IMR-90 (cell line): ENCODE measurements at regions not wholly inside any gene's neighbourhood (a gene's known extent, or its start where the extent isn't known, plus 50 kb on each side); places are given as distances from the start of the nearest gene placed in this dataset.

Experiments
- ATAC-seq: fragments of 200-7000 bp; cut with Tn5 transposase; 2 replicates; pipeline ENCODE4 v1.9.1; 2020; ENCODE audit warnings: low read depth, mild to moderate bottlenecking, moderate library complexity
- BruUV-seq: library from RNA; stranded (reverse); fragments of 400-500 nt; replicated peaks from 2 replicates; lab custom pipeline; 2021; lab: Mats Ljungman, UMichigan
- CTCF ChIA-PET: fragments of 300-600 bp; formaldehyde crosslinking; extraction: SDS; loops from one replicate; lab custom pipeline; 2021; ENCODE audit warnings: antibody characterized with exemption; lab: Yijun Ruan, JAX
- POLR2A ChIA-PET: fragments of 300-600 bp; sonication (Branson Sonifier 250); formaldehyde crosslinking; loops from one replicate; lab custom pipeline; 2022; ENCODE audit warnings: antibody characterized with exemption; ENCODE audit not compliant: unreplicated experiment; lab: Charles Lee
- DNase-seq: peaks from one replicate; pipeline ENCODE4 v3.0.0; 2013
- H2AFZ ChIP-seq: replicated peaks from 2 replicates; pipeline ENCODE3; 2013; ENCODE audit warnings: low read length, mild to moderate bottlenecking; ENCODE audit not compliant: poor library complexity
- H2AK5ac ChIP-seq: 2 replicates; pipeline ENCODE4 v1.6.1; 2013; ENCODE audit warnings: low read depth, low read length, inconsistent platforms
- H2AK9ac ChIP-seq: replicated peaks from 2 replicates; pipeline ENCODE3; 2013; ENCODE audit warnings: mild to moderate bottlenecking, low read depth, low read length, moderate library complexity; ENCODE audit not compliant: poor library complexity
- H2BK120ac ChIP-seq: 2 replicates; pipeline ENCODE4 v1.6.1; 2013; ENCODE audit warnings: low read depth, low read length, inconsistent platforms
- H2BK15ac ChIP-seq: 3 replicates; pipeline ENCODE4 v1.6.1; 2013; ENCODE audit warnings: low read depth, low read length, inconsistent platforms
- H2BK20ac ChIP-seq: 2 replicates; pipeline ENCODE4 v1.6.1; 2013; ENCODE audit warnings: low read depth, mild to moderate bottlenecking, inconsistent platforms, low read length, moderate library complexity
- H2BK5ac ChIP-seq: 2 replicates; pipeline ENCODE4 v1.6.1; 2013; ENCODE audit warnings: mild to moderate bottlenecking, low read depth, low read length, inconsistent platforms; ENCODE audit not compliant: poor library complexity, severe bottlenecking
- H3K14ac ChIP-seq: replicated peaks from 2 replicates; pipeline ENCODE4 v1.6.1; 2013; ENCODE audit warnings: low read depth, low read length, inconsistent platforms
- H3K18ac ChIP-seq: 2 replicates; pipeline ENCODE4 v1.6.1; 2013; ENCODE audit warnings: low read depth, low read length, control low read depth
- H3K23ac ChIP-seq: 2 replicates; pipeline ENCODE4 v1.6.1; 2013; ENCODE audit warnings: low read depth, low read length, inconsistent platforms
- H3K27ac ChIP-seq: 2 replicates; pipeline ENCODE4 v1.5.1; 2013; ENCODE audit warnings: mild to moderate bottlenecking, control low read depth, low read length; ENCODE audit not compliant: insufficient read depth
- H3K27me3 ChIP-seq: 2 replicates; pipeline ENCODE4 v1.6.1; 2013; ENCODE audit warnings: low read length; ENCODE audit not compliant: control insufficient read depth, insufficient read depth
- H3K36me3 ChIP-seq: 2 replicates; pipeline ENCODE4 v1.6.1; 2013; ENCODE audit warnings: low read length, mixed read lengths; ENCODE audit not compliant: control insufficient read depth, insufficient read depth
- H3K4ac ChIP-seq: 2 replicates; pipeline ENCODE4 v1.6.1; 2013; ENCODE audit warnings: low read depth, low read length, inconsistent platforms
- H3K4me1 ChIP-seq: 2 replicates; pipeline ENCODE4 v1.6.1; 2013; ENCODE audit warnings: low read length, mixed read lengths; ENCODE audit not compliant: control insufficient read depth, insufficient read depth
- H3K4me2 ChIP-seq: 2 replicates; pipeline ENCODE4 v1.6.1; 2013; ENCODE audit warnings: low read depth, mild to moderate bottlenecking, control low read depth, low read length, moderate library complexity
- H3K4me3 ChIP-seq: 2 replicates; pipeline ENCODE4 v1.5.1; 2013; ENCODE audit warnings: low read depth, mild to moderate bottlenecking, control low read depth, low read length, moderate library complexity; ENCODE audit not compliant: insufficient read depth
- H3K56ac ChIP-seq: 2 replicates; pipeline ENCODE4 v1.6.1; 2013; ENCODE audit warnings: low read length, inconsistent platforms; ENCODE audit not compliant: insufficient read depth; ENCODE audit errors: extremely low read depth
- H3K79me1 ChIP-seq, 2 experiments: 2 replicates each; pipeline ENCODE4 v1.6.1; 2013; ENCODE audit warnings: low read length in 2 of 2, inconsistent platforms in 1 of 2, low read depth in 1 of 2
- H3K9ac ChIP-seq: 2 replicates; pipeline ENCODE4 v1.6.1; 2013; ENCODE audit warnings: low read depth, low read length, control low read depth
- H3K9me1 ChIP-seq: 2 replicates; pipeline ENCODE4 v1.6.1; 2013; ENCODE audit warnings: low read length, inconsistent platforms; ENCODE audit not compliant: insufficient read depth
- H3K9me3 ChIP-seq: 2 replicates; pipeline ENCODE4 v1.6.1; 2013; ENCODE audit warnings: low read length; ENCODE audit not compliant: control insufficient read depth, insufficient read depth
- H4K20me1 ChIP-seq: 2 replicates; pipeline ENCODE4 v1.6.1; 2013; ENCODE audit warnings: low read length, inconsistent platforms; ENCODE audit not compliant: insufficient read depth
- H4K5ac ChIP-seq: 2 replicates; pipeline ENCODE4 v1.6.1; 2013; ENCODE audit warnings: mild to moderate bottlenecking, low read depth, low read length, control low read depth
- H4K8ac ChIP-seq, 2 experiments: 2 replicates each; pipeline ENCODE4 v1.6.1; 2013; ENCODE audit warnings: low read depth in 2 of 2, low read length in 2 of 2, control low read depth in 1 of 2, inconsistent platforms in 1 of 2
- H4K91ac ChIP-seq: 2 replicates; pipeline ENCODE4 v1.6.1; 2013; ENCODE audit warnings: low read depth, low read length, inconsistent platforms; ENCODE audit not compliant: insufficient read depth
- BHLHE40 ChIP-seq: fragments of 150-350 bp; IDR thresholded peaks from 2 replicates; pipeline ENCODE4 v1.6.1; 2016; ENCODE audit warnings: mild to moderate bottlenecking, low read depth, low read length
- CEBPB ChIP-seq: IDR thresholded peaks from 2 replicates; pipeline ENCODE4 v1.6.1; 2012; ENCODE audit warnings: low read depth, low read length, improper control_type of control experiment
- CHD1 ChIP-seq: IDR thresholded peaks from 2 replicates; pipeline ENCODE4 v1.6.1; 2012; ENCODE audit warnings: low read depth, low read length, improper control_type of control experiment
- CTCF ChIP-seq: conservative IDR thresholded peaks from 2 replicates; pipeline ENCODE4 v1.5.1; 2012; ENCODE audit warnings: mild to moderate bottlenecking, low read depth, low read length, improper control_type of control experiment
- ELK1 ChIP-seq: fragments of 150-350 bp; IDR thresholded peaks from 2 replicates; pipeline ENCODE4 v1.6.1; 2016; ENCODE audit warnings: low read depth, mild to moderate bottlenecking, low read length, moderate library complexity, borderline replicate concordance
- FOS ChIP-seq: fragments of 150-350 bp; IDR thresholded peaks from 2 replicates; pipeline ENCODE4 v1.6.1; 2016; ENCODE audit warnings: low read depth, low read length
- MAZ ChIP-seq: IDR thresholded peaks from 2 replicates; pipeline ENCODE4 v1.6.1; 2012; ENCODE audit warnings: low read depth, mild to moderate bottlenecking, low read length, improper control_type of control experiment, moderate library complexity, borderline replicate concordance
- NFE2L2 ChIP-seq: fragments of 150-350 bp; IDR thresholded peaks from 2 replicates; pipeline ENCODE4 v1.6.1; 2016; ENCODE audit warnings: low read depth, mild to moderate bottlenecking, low read length
- POLR2A ChIP-seq: IDR thresholded peaks from 2 replicates; pipeline ENCODE4 v1.6.1; 2012; ENCODE audit warnings: mild to moderate bottlenecking, low read depth, low read length
- RCOR1 ChIP-seq: IDR thresholded peaks from 2 replicates; pipeline ENCODE4 v1.6.1; 2012; ENCODE audit warnings: mild to moderate bottlenecking, low read length, improper control_type of control experiment; ENCODE audit not compliant: insufficient replicate concordance
- RFX5 ChIP-seq: IDR thresholded peaks from 2 replicates; pipeline ENCODE4 v1.8.0; 2012; ENCODE audit warnings: low read depth, mild to moderate bottlenecking, low read length, moderate library complexity
- SMC3 ChIP-seq: fragments of 150-350 bp; IDR thresholded peaks from 2 replicates; pipeline ENCODE4 v1.6.1; 2016; ENCODE audit warnings: low read depth, mild to moderate bottlenecking, antibody characterized with exemption, low read length, moderate library complexity
- USF2 ChIP-seq: fragments of 150-350 bp; IDR thresholded peaks from 2 replicates; pipeline ENCODE4 v1.6.1; 2017; ENCODE audit warnings: mild to moderate bottlenecking, antibody characterized with exemption, low read length, low read depth
- WGBS, 2 experiments: methylation state at CpG; one replicate each; pipeline versions ENCODE4 v1.1.5 to v1.1.7; 2013; ENCODE audit warnings: missing lambda C conversion rate in 2 of 2; ENCODE audit not compliant: insufficient read length in 1 of 2; ENCODE audit errors: extremely low coverage in 2 of 2; 5-methylcytosine and 5-hydroxymethylcytosine counted together
- dilution Hi-C: fragments of 300-500 bp; cut with HindIII; formaldehyde crosslinking; loops from one replicate; pipeline ENCODE4 v1.14.3; 2018; ENCODE audit warnings: low sequenced_read_pairs; ENCODE audit not compliant: unreplicated experiment
- in situ Hi-C: fragments of 300-500 bp; cut with MboI; formaldehyde crosslinking; loops from 3 replicates; pipeline ENCODE4 v1.14.3; 2019; ENCODE audit warnings: low sequenced_read_pairs, inconsistent platforms, mixed read lengths
- intact Hi-C: fragments of 100-400 bp; cut with micrococcal nuclease; formaldehyde crosslinking; loops from 2 replicates; pipeline ENCODE4 v1.10.0; 2022

GRCh38 chr13:72617186-72617585 lies 110.2 kb downstream of the MZT1 start:
- Histone ChIP-seq H3K9me3 (no peaks in the 10 kb centered on the region), H2AK9ac (no peak overlapping the region), H3K23ac (no peak overlapping the region), H2BK15ac (no peak overlapping the region), H3K4me2 (no peak overlapping the region), H3K9me1 (no peaks in the 10 kb centered on the region), H2AFZ (no peak overlapping the region), H4K20me1 (no peaks in the 10 kb centered on the region), H2BK120ac (no peak overlapping the region), H4K8ac (no peak overlapping the region), H4K91ac (no peak overlapping the region), H3K56ac (no peak overlapping the region), H3K4me3 (no peak overlapping the region), H2AK5ac (no peak overlapping the region), H3K9ac (no peak overlapping the region), H3K27me3 (no peaks in the 10 kb centered on the region), H3K36me3 (no peaks in the 10 kb centered on the region), H3K4ac (no peak overlapping the region), H3K18ac (no peak overlapping the region), H2BK5ac (no peak overlapping the region), H3K4me1 (no peaks in the 10 kb centered on the region), H2BK20ac (no peak overlapping the region), H3K27ac (no peak overlapping the region), H3K79me1 (no peaks in the 10 kb centered on the region), H3K14ac (no peak overlapping the region), H4K5ac (no peak overlapping the region)
- no peak for TF ChIP-seq USF2
- TF ChIP-seq NFE2L2, result no peak
- TF ChIP-seq POLR2A, result no peak
- no peak for TF ChIP-seq BHLHE40
- TF ChIP-seq CEBPB, result no peak
- no peak for TF ChIP-seq CTCF
- no peak for TF ChIP-seq RFX5
- no peak for TF ChIP-seq RCOR1
- no peak for TF ChIP-seq FOS
- no peak for TF ChIP-seq MAZ
- TF ChIP-seq SMC3, result no peak
- no peak for TF ChIP-seq CHD1
- no peak for TF ChIP-seq ELK1
- intact Hi-C loops, result no loop called here
- dilution Hi-C loops, result no loop called here
- BruUV-seq, result no TSS peak
- in situ Hi-C loops, result no loop called here
- ChIA-PET CTCF (interaction anchor here (0.6 kb wide), 1 partner anchor 1507 kb away, joined by 3 read pairs; no protein-coding TSS in a partner anchor), POLR2A (no interaction called here)
- DNase-seq, result no peak
- WGBS, 2 experiments, result no CpG with 5 or more reads among the region's 2 CpGs
- no peak for ATAC-seq
